ENCODE measurements at regions not wholly inside any gene's neighbourhood (a gene's known extent, or its start where the extent isn't known, plus 50 kb on each side); places are given as distances from the start of the nearest gene placed in this dataset.
"Not testable (repeated sequence)": the region's sequence is repeated elsewhere in the genome, so short reads cannot be mapped to it uniquely, and the experiment has no call there.

DNA sequence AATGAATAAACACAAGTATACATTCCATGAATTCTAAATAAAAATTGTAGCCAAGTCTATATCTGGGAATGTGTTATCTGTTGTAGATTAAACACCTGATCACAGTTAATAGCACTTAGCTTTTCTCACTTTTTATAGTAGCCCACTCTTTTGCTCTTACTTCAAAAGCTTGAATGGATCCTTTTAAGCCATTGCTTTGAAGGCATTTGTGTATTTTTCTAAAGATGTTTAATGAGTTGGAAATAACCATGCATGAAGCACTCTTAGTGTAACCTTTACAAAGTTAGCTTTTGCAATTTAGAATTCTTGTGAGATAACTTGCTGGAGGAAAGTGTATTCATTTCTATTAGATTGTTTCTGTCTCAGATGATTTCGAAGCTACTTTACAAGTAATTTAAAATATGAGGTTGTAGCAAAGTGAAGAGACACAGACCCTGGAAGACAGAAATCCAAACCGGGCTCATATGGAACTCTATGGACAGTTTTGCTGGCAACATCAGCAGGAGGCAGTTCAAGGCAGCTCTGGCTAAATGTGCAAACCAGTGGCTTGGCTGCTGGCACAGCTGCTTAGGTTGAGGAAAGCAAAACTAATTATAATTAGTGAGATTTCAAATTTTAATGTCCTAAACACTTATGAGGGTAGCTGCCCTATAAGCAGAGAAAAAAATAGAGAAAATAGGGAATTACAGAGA lies 469.8 kb upstream of the ZEB2 start:
- H3K4me1 ChIP-seq (ENCODE audit: control insufficient read depth in 3 of 3, insufficient read depth in 3 of 3, low read length in 3 of 3) = no peaks in the 10 kb centered on the region
- H3K27me3 ChIP-seq (ENCODE audit: control insufficient read depth in 3 of 3, insufficient read depth in 3 of 3, low read length in 3 of 3) = no peaks in the 10 kb centered on the region
- no peaks in the 10 kb centered on the region for H3K9me3 ChIP-seq (ENCODE audit: control insufficient read depth in 3 of 3, low read length in 3 of 3)
- no peak overlapping the region for H3K27ac ChIP-seq (ENCODE audit: low read depth, low read length)
- H3K9ac ChIP-seq (ENCODE audit: low read depth in 1 of 3, low read length in 3 of 3) = no peak overlapping the region
- H3K36me3 ChIP-seq (ENCODE audit: control insufficient read depth in 3 of 3, insufficient read depth in 3 of 3, low read length in 3 of 3) = no peaks in the 10 kb centered on the region
- H3K4me3 ChIP-seq (ENCODE audit: low read length in 3 of 3) = no peak overlapping the region

DNA sequence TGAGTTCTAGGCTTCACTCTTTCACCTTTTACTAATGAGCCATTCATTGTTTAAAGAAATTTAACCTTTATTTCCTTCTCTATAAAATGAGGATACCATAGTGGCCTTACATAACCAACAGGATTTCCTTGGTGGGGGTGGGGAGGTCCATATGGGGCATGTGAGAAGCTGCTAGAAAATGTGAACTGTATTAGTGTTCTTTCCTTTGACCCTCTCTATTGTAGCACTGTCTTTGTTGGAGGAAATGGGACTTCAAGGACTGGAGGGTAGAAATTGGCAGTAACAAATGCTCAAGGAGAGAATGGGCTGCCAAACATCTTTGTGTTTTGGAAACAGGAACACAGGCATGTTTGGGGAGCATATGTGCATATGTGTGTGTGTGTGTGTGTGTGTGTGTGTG lies 468.7 kb upstream of the ZEB2 start:
- no peaks in the 10 kb centered on the region for H3K36me3 ChIP-seq (ENCODE audit: control insufficient read depth in 3 of 3, insufficient read depth in 3 of 3, low read length in 3 of 3)
- no peak overlapping the region for H3K27ac ChIP-seq (ENCODE audit: low read depth, low read length)
- H3K4me3 ChIP-seq (ENCODE audit: low read length in 3 of 3) = no peak overlapping the region
- no peaks in the 10 kb centered on the region for H3K4me1 ChIP-seq (ENCODE audit: control insufficient read depth in 3 of 3, insufficient read depth in 3 of 3, low read length in 3 of 3)
- H3K9ac ChIP-seq (ENCODE audit: low read depth in 1 of 3, low read length in 3 of 3) = no peak overlapping the region
- H3K27me3 ChIP-seq (ENCODE audit: control insufficient read depth in 3 of 3, insufficient read depth in 3 of 3, low read length in 3 of 3) = no peaks in the 10 kb centered on the region
- no peaks in the 10 kb centered on the region for H3K9me3 ChIP-seq (ENCODE audit: control insufficient read depth in 3 of 3, low read length in 3 of 3)

DNA sequence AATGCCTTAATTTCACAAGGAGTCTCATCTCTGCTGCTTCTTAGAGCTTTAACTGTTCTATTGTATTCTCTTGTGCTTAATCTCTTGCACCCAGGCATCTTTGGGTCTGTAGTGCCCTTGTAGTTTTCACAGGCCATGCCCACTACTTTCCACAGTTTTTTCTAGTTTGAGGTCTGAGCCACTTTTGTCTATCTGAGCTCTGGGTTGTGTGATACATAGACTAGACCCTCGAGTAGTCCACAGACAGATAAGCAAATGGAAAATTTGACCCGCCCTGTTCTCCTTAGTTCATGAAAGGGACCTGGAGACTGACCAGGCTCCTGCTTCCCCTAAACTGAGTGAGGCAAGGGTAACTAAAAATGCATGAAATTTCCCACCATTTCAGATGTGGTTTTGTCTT lies 466.8 kb upstream of the ZEB2 start:
- Histone ChIP-seq H3K4me1 (ENCODE audit: control insufficient read depth in 3 of 3, insufficient read depth in 3 of 3, low read length in 3 of 3) (no peaks in the 10 kb centered on the region), H3K27me3 (ENCODE audit: control insufficient read depth in 3 of 3, insufficient read depth in 3 of 3, low read length in 3 of 3) (no peaks in the 10 kb centered on the region), H3K36me3 (ENCODE audit: control insufficient read depth in 3 of 3, insufficient read depth in 3 of 3, low read length in 3 of 3) (no peaks in the 10 kb centered on the region), H3K9ac (ENCODE audit: low read depth in 1 of 3, low read length in 3 of 3) (no peak overlapping the region), H3K27ac (ENCODE audit: low read depth, low read length) (no peak overlapping the region), H3K4me3 (ENCODE audit: low read length in 3 of 3) (no peak overlapping the region), H3K9me3 (ENCODE audit: control insufficient read depth in 3 of 3, low read length in 3 of 3) (no peaks in the 10 kb centered on the region)

DNA sequence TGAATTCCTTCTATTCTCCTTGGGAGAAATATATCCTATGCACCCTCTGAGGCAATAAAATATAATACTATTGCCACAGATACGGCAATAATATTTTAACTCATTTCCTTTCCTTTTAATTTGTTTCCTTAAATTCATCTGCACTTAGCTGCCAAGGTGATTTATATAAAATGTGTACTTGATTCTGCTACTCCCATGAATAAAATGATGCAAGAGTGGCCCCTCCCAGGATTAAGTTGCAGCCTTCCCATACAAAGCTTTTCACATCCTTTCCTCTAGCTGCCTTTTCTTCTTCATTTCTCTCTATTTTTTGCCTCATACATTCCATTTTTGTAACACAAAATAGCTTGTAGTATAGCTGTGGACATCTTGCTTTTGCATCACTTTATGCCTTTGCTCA lies 464.1 kb upstream of the ZEB2 start:
- no peaks in the 10 kb centered on the region for H3K9me3 ChIP-seq (ENCODE audit: control insufficient read depth in 3 of 3, low read length in 3 of 3)
- no peak overlapping the region for H3K4me3 ChIP-seq (ENCODE audit: low read length in 3 of 3)
- no peak overlapping the region for H3K27ac ChIP-seq (ENCODE audit: low read depth, low read length)
- H3K9ac ChIP-seq (ENCODE audit: low read depth in 1 of 3, low read length in 3 of 3) = no peak overlapping the region
- H3K4me1 ChIP-seq (ENCODE audit: control insufficient read depth in 3 of 3, insufficient read depth in 3 of 3, low read length in 3 of 3) = no peaks in the 10 kb centered on the region
- H3K27me3 ChIP-seq (ENCODE audit: control insufficient read depth in 3 of 3, insufficient read depth in 3 of 3, low read length in 3 of 3) = no peaks in the 10 kb centered on the region
- no peaks in the 10 kb centered on the region for H3K36me3 ChIP-seq (ENCODE audit: control insufficient read depth in 3 of 3, insufficient read depth in 3 of 3, low read length in 3 of 3)

DNA sequence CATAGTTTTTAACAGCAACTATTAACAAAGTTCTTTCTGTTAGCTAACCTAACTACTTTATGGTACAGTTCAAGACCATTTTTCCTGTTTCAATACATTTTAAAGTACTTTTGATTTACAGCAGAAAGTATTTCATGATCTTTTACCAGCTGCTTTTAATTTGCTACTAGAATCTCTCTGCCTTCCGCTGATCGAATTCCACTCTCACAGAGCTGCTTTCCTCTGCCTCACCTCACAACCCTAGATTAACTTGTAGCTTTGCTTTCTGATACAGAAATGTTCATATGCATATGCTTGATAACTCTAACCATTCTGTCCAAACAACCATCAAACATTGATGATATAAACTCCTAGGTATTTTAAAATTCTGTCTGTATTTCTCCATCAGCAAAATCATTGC lies 463.2 kb upstream of the ZEB2 start:
- Histone ChIP-seq H3K36me3 (ENCODE audit: control insufficient read depth in 3 of 3, insufficient read depth in 3 of 3, low read length in 3 of 3) (no peaks in the 10 kb centered on the region), H3K9me3 (ENCODE audit: control insufficient read depth in 3 of 3, low read length in 3 of 3) (no peaks in the 10 kb centered on the region), H3K27ac (ENCODE audit: low read depth, low read length) (no peak overlapping the region), H3K4me3 (ENCODE audit: low read length in 3 of 3) (no peak overlapping the region), H3K4me1 (ENCODE audit: control insufficient read depth in 3 of 3, insufficient read depth in 3 of 3, low read length in 3 of 3) (no peaks in the 10 kb centered on the region), H3K9ac (ENCODE audit: low read depth in 1 of 3, low read length in 3 of 3) (no peak overlapping the region), H3K27me3 (ENCODE audit: control insufficient read depth in 3 of 3, insufficient read depth in 3 of 3, low read length in 3 of 3) (no peaks in the 10 kb centered on the region)

DNA sequence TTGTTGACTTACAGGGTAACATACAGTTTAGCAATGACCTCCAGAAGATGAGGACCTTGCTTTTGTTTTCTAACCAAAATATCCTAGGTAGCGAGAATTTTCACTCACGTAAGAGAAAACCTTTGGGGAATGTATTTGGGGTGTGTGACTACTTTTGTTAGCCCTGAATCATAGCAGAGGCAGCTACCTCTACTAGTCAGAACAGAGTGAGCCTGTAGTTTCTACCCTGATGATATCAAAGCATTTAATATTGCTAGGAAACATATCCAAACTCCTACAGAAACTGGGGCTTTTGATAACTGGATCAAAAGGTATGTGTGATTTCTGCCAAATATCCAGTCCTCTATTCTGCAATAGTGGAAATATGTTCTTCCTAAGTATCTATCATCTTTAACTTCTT lies 462.6 kb upstream of the ZEB2 start:
- Histone ChIP-seq H3K9ac (ENCODE audit: low read depth in 1 of 3, low read length in 3 of 3) (no peak overlapping the region), H3K36me3 (ENCODE audit: control insufficient read depth in 3 of 3, insufficient read depth in 3 of 3, low read length in 3 of 3) (no peaks in the 10 kb centered on the region), H3K27ac (ENCODE audit: low read depth, low read length) (no peak overlapping the region), H3K4me3 (ENCODE audit: low read length in 3 of 3) (no peak overlapping the region), H3K9me3 (ENCODE audit: control insufficient read depth in 3 of 3, low read length in 3 of 3) (no peaks in the 10 kb centered on the region), H3K4me1 (ENCODE audit: control insufficient read depth in 3 of 3, insufficient read depth in 3 of 3, low read length in 3 of 3) (no peaks in the 10 kb centered on the region), H3K27me3 (ENCODE audit: control insufficient read depth in 3 of 3, insufficient read depth in 3 of 3, low read length in 3 of 3) (no peaks in the 10 kb centered on the region)

GRCh38 chr2:144975881-144976280 lies 456.0 kb upstream of the ZEB2 start:
- Histone ChIP-seq H3K27me3 (ENCODE audit: control insufficient read depth in 3 of 3, insufficient read depth in 3 of 3, low read length in 3 of 3) (no peaks in the 10 kb centered on the region), H3K4me1 (ENCODE audit: control insufficient read depth in 3 of 3, insufficient read depth in 3 of 3, low read length in 3 of 3) (no peaks in the 10 kb centered on the region), H3K27ac (ENCODE audit: low read depth, low read length) (no peak overlapping the region), H3K9me3 (ENCODE audit: control insufficient read depth in 3 of 3, low read length in 3 of 3) (no peaks in the 10 kb centered on the region), H3K36me3 (ENCODE audit: control insufficient read depth in 3 of 3, insufficient read depth in 3 of 3, low read length in 3 of 3) (no peaks in the 10 kb centered on the region), H3K9ac (ENCODE audit: low read depth in 1 of 3, low read length in 3 of 3) (no peak overlapping the region), H3K4me3 (ENCODE audit: low read length in 3 of 3) (no peak overlapping the region)

DNA sequence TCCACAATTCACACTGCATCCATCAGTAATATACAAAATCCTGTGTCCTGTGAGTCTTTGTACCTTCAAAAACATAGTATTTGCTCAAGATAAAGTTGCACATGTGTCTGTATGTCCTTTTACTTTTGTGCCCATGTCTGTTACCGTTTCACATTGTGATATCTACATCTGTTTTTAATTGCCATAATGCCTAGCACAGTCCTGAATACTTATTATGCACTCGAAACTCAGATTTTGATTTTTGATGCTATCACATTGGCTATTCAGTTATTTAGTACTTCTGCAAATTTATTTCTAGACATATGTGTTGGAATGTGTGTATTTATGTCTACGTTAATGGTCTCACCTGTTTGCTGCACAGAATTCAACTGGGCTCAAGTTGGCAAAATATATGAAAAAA lies 452.8 kb upstream of the ZEB2 start:
- Histone ChIP-seq H3K36me3 (ENCODE audit: control insufficient read depth in 3 of 3, insufficient read depth in 3 of 3, low read length in 3 of 3) (no peaks in the 10 kb centered on the region), H3K27ac (ENCODE audit: low read depth, low read length) (no peak overlapping the region), H3K4me3 (ENCODE audit: low read length in 3 of 3) (no peak overlapping the region), H3K9ac (ENCODE audit: low read depth in 1 of 3, low read length in 3 of 3) (no peak overlapping the region), H3K4me1 (ENCODE audit: control insufficient read depth in 3 of 3, insufficient read depth in 3 of 3, low read length in 3 of 3) (no peaks in the 10 kb centered on the region), H3K27me3 (ENCODE audit: control insufficient read depth in 3 of 3, insufficient read depth in 3 of 3, low read length in 3 of 3) (no peaks in the 10 kb centered on the region), H3K9me3 (ENCODE audit: control insufficient read depth in 3 of 3, low read length in 3 of 3) (no peaks in the 10 kb centered on the region)

GRCh38 chr2:144971786-144972335 lies 451.9 kb upstream of the ZEB2 start:
- Histone ChIP-seq H3K36me3 (ENCODE audit: control insufficient read depth in 3 of 3, insufficient read depth in 3 of 3, low read length in 3 of 3) (no peaks in the 10 kb centered on the region), H3K27ac (ENCODE audit: low read depth, low read length) (no peak overlapping the region), H3K4me1 (ENCODE audit: control insufficient read depth in 3 of 3, insufficient read depth in 3 of 3, low read length in 3 of 3) (no peaks in the 10 kb centered on the region), H3K9me3 (ENCODE audit: control insufficient read depth in 3 of 3, low read length in 3 of 3) (no peaks in the 10 kb centered on the region), H3K9ac (ENCODE audit: low read depth in 1 of 3, low read length in 3 of 3) (no peak overlapping the region), H3K27me3 (ENCODE audit: control insufficient read depth in 3 of 3, insufficient read depth in 3 of 3, low read length in 3 of 3) (no peaks in the 10 kb centered on the region), H3K4me3 (ENCODE audit: low read length in 3 of 3) (no peak overlapping the region)

GRCh38 chr2:144970410-144970809 lies 450.5 kb upstream of the ZEB2 start:
- H3K27me3 ChIP-seq (ENCODE audit: control insufficient read depth in 3 of 3, insufficient read depth in 3 of 3, low read length in 3 of 3); H3K9ac ChIP-seq (ENCODE audit: low read depth in 1 of 3, low read length in 3 of 3): not testable (repeated sequence)

More at GRCh38 chr2:144970410-144970809, 450.5 kb upstream of the ZEB2 start:
- H3K4me3 ChIP-seq (ENCODE audit: low read length in 3 of 3); H3K4me1 ChIP-seq (ENCODE audit: control insufficient read depth in 3 of 3, insufficient read depth in 3 of 3, low read length in 3 of 3); H3K9me3 ChIP-seq (ENCODE audit: control insufficient read depth in 3 of 3, low read length in 3 of 3); H3K27ac ChIP-seq (ENCODE audit: low read depth, low read length); H3K36me3 ChIP-seq (ENCODE audit: control insufficient read depth in 3 of 3, insufficient read depth in 3 of 3, low read length in 3 of 3): not testable (repeated sequence)

All from skeletal muscle tissue (tissue), 3 donors.